Hepatocyte (in vitro differentiated cells): ENCODE measurements at regions not wholly inside any gene's neighbourhood (a gene's known extent, or its start where the extent isn't known, plus 50 kb on each side); places are given as distances from the start of the nearest gene placed in this dataset.

Experiments
- EZH2 ChIP-seq: fragments of 200-600 bp; sonication (generic); IDR thresholded peaks from 2 replicates; pipeline ENCODE4 v1.6.1; 2016; ENCODE audit warnings: antibody characterized with exemption, mild to moderate bottlenecking, borderline replicate concordance
- EZH2phosphoT487 ChIP-seq: fragments of 200-600 bp; sonication (generic); IDR thresholded peaks from one replicate; pipeline ENCODE4 v1.6.1; 2018; ENCODE audit warnings: antibody characterized with exemption, mild to moderate bottlenecking, low read depth, moderate library complexity; ENCODE audit not compliant: unreplicated experiment, severe bottlenecking
- TF ChIP-seq, protein P1 (sequence below): fragments of 200-600 bp; sonication (generic); IDR thresholded peaks from 2 replicates; pipeline ENCODE4 v1.5.1; 2016; ENCODE audit warnings: antibody characterized with exemption, mild to moderate bottlenecking; ENCODE audit not compliant: poor library complexity

DNA sequence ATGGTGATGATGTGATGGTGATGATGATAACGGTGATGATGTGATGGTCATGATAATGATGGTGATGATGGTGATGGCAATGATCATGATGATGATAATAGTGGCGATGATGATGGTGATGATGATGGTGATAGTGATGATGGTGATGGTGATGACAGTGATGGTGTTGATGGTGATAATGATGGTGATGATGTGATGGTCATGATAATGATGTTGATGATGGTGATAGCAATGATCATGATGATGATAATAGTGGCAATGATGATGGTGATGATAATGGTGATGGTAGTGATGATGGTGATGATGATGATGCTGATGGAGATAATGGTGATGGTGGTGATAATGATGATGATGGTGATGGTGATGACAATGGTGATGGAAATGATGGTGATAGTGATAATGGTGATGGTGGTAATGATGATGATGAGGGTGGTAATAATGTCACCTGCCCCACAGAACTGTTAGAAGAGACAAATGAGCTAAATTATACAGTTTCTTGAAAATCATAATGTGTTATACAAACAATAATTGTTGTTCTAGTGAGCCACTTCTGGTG is 289.9 kb downstream of the ASMT start:
- TF ChIP-seq, protein P1, sequence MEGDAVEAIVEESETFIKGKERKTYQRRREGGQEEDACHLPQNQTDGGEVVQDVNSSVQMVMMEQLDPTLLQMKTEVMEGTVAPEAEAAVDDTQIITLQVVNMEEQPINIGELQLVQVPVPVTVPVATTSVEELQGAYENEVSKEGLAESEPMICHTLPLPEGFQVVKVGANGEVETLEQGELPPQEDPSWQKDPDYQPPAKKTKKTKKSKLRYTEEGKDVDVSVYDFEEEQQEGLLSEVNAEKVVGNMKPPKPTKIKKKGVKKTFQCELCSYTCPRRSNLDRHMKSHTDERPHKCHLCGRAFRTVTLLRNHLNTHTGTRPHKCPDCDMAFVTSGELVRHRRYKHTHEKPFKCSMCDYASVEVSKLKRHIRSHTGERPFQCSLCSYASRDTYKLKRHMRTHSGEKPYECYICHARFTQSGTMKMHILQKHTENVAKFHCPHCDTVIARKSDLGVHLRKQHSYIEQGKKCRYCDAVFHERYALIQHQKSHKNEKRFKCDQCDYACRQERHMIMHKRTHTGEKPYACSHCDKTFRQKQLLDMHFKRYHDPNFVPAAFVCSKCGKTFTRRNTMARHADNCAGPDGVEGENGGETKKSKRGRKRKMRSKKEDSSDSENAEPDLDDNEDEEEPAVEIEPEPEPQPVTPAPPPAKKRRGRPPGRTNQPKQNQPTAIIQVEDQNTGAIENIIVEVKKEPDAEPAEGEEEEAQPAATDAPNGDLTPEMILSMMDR: no peak
- TF ChIP-seq EZH2 (no peak), EZH2phosphoT487 (no peak)
